A549 (cell line): ENCODE measurements at regions not wholly inside any gene's neighbourhood (a gene's known extent, or its start where the extent isn't known, plus 50 kb on each side); places are given as distances from the start of the nearest gene placed in this dataset.

ENCODE experiments used
- ATAC-seq, 2 experiments: fragments of 200-7000 bp in 1 of 2; fragments of >200 bp in 1 of 2; cut with Nextera tagmentation in 1 of 2; cut with Tn5 transposase in 1 of 2; 3 replicates each; pipeline versions ENCODE4 v1.8.0 to v1.9.1; 2018 to 2020; ENCODE audit warnings: mild to moderate bottlenecking in 1 of 2, moderate library complexity in 1 of 2
- CTCF ChIA-PET: fragments of 300-600 bp; sonication (Branson Sonifier 250); formaldehyde crosslinking; extraction: SDS; loops from one replicate; lab custom pipeline; 2021; ENCODE audit warnings: antibody characterized with exemption, inconsistent platforms; lab: Yijun Ruan, JAX
- POLR2A ChIA-PET: fragments of 350-600 bp; formaldehyde crosslinking; extraction: SDS; loops from one replicate; lab custom pipeline; 2021; ENCODE audit warnings: antibody characterized with exemption, inconsistent platforms; lab: Yijun Ruan, JAX
- DNase-seq, 2 experiments: peaks; one replicate each; pipeline versions ENCODE4 v3.0.0 to v3.0.0-alpha.2; 2011 to 2016; ENCODE audit warnings: low read depth in 1 of 2, low spot score in 1 of 2
- FAIRE-seq: peaks from 2 replicates; lab custom pipeline; 2011; peaks lifted over from hg19 to GRCh38; lab: Jason Lieb, UNC
- H3K27ac ChIP-seq, 2 experiments: fragments of >200 bp; sonication (Bioruptor Twin); formaldehyde crosslinking; 3 replicates each; pipeline ENCODE4 v1.5.1; 2016 to 2017
- H3K4me1 ChIP-seq: fragments of >200 bp; sonication (Bioruptor Twin); formaldehyde crosslinking; 3 replicates; pipeline ENCODE4 v1.6.1; 2016
- H3K4me2 ChIP-seq: fragments of >200 bp; sonication (Bioruptor Twin); formaldehyde crosslinking; 3 replicates; pipeline ENCODE4 v1.6.1; 2016
- H3K4me3 ChIP-seq: fragments of >200 bp; sonication (Bioruptor Twin); formaldehyde crosslinking; 3 replicates; pipeline ENCODE4 v1.5.1; 2016
- H3K9me3 ChIP-seq: fragments of >200 bp; sonication (Bioruptor Twin); formaldehyde crosslinking; 3 replicates; pipeline ENCODE4 v1.6.1; 2016
- EHMT2 ChIP-seq: fragments of 200-600 bp; sonication (generic); IDR thresholded peaks from 2 replicates; pipeline ENCODE4 v1.6.1; 2016; ENCODE audit warnings: antibody characterized with exemption, low read depth, mild to moderate bottlenecking, moderate library complexity
- EP300 ChIP-seq, 2 experiments: fragments of >200 bp; sonication (Bioruptor Twin); formaldehyde crosslinking; IDR thresholded peaks; 2 replicates in 1 of 2; 3 replicates in 1 of 2; pipeline ENCODE4 v1.6.1; 2016 to 2017
- FOSB ChIP-seq: fragments of 250-450 bp; sonication (Bioruptor Pico); IDR thresholded peaks from 2 replicates; pipeline ENCODE4 v1.5.0; 2020; ENCODE audit warnings: mild to moderate bottlenecking, moderate library complexity
- FOSL2 ChIP-seq, 2 experiments: fragments of 450-650 bp in 1 of 2; fragments of >200 bp in 1 of 2; sonication (Bioruptor Twin) in 1 of 2; formaldehyde crosslinking; IDR thresholded peaks; 2 replicates each; pipeline versions ENCODE4 v1.5.0 to v1.6.1; 2016 to 2020; ENCODE audit warnings: mild to moderate bottlenecking in 1 of 2, moderate library complexity in 1 of 2
- HDAC2 ChIP-seq: fragments of 200-600 bp; sonication (generic); IDR thresholded peaks from 2 replicates; pipeline ENCODE4 v1.6.1; 2016
- HEYL ChIP-seq: fragments of 250-450 bp; sonication (Bioruptor Pico); IDR thresholded peaks from 2 replicates; pipeline ENCODE4 v1.8.0; 2021; ENCODE audit warnings: mild to moderate bottlenecking, moderate library complexity
- JUN ChIP-seq, 2 experiments: fragments of >200 bp; sonication (Bioruptor Twin); formaldehyde crosslinking; IDR thresholded peaks; 2 replicates in 1 of 2; 3 replicates in 1 of 2; pipeline ENCODE4 v1.6.1; 2016 to 2017
- KDM1A ChIP-seq: fragments of 200-600 bp; sonication (generic); IDR thresholded peaks from 2 replicates; pipeline ENCODE4 v1.6.1; 2016; ENCODE audit warnings: low read depth, mild to moderate bottlenecking
- MAZ ChIP-seq: fragments of 150-350 bp; IDR thresholded peaks from 2 replicates; pipeline ENCODE4 v1.6.1; 2014; ENCODE audit warnings: antibody characterized with exemption, low read depth, low read length, borderline replicate concordance
- NR3C1 ChIP-seq: fragments of >200 bp; sonication (Bioruptor Twin); formaldehyde crosslinking; IDR thresholded peaks from 3 replicates; pipeline ENCODE4 v1.6.1; 2017
- POLR2AphosphoS2 ChIP-seq: conservative IDR thresholded peaks from 2 replicates; pipeline ENCODE4 v1.6.1; 2012; ENCODE audit warnings: low read length, improper control_type of control experiment, inconsistent platforms
- RARB ChIP-seq: fragments of 250-450 bp; sonication (Bioruptor Pico); IDR thresholded peaks from 2 replicates; pipeline ENCODE4 v1.8.0; 2021; ENCODE audit warnings: mild to moderate bottlenecking, moderate library complexity
- RNF2 ChIP-seq: fragments of 200-600 bp; sonication (generic); IDR thresholded peaks from 2 replicates; pipeline ENCODE4 v1.6.1; 2016; ENCODE audit warnings: low read depth, mild to moderate bottlenecking, antibody characterized with exemption, moderate library complexity, borderline replicate concordance
- SMC3 ChIP-seq: fragments of >200 bp; sonication (Bioruptor Twin); formaldehyde crosslinking; IDR thresholded peaks from 3 replicates; pipeline ENCODE4 v1.6.1; 2018; ENCODE audit warnings: inconsistent platforms
- SREBF2 ChIP-seq: fragments of 450-650 bp; IDR thresholded peaks from 2 replicates; pipeline ENCODE4 v1.6.1; 2014; ENCODE audit warnings: mild to moderate bottlenecking, moderate library complexity
- ZSCAN20 ChIP-seq: fragments of 250-450 bp; sonication (Bioruptor Pico); IDR thresholded peaks from 2 replicates; pipeline ENCODE4 v1.8.0; 2022; ENCODE audit warnings: mild to moderate bottlenecking, moderate library complexity
- WGBS: methylation state at CpG from one replicate; pipeline ENCODE4 v1.1.6; 2017; ENCODE audit errors: missing lambda C conversion rate; 5-methylcytosine and 5-hydroxymethylcytosine counted together
- TF ChIP-seq, protein P1 (sequence below): fragments of >200 bp; sonication (Bioruptor Twin); formaldehyde crosslinking; IDR thresholded peaks from 3 replicates; pipeline ENCODE4 v1.5.1; 2016
- TF ChIP-seq, protein P2 (sequence below): fragments of 250-450 bp; sonication (Bioruptor Pico); IDR thresholded peaks from 2 replicates; pipeline ENCODE4 v1.5.0; 2020; ENCODE audit warnings: low read depth, mild to moderate bottlenecking, moderate library complexity
- TF ChIP-seq, protein P3 (sequence below): IDR thresholded peaks from 2 replicates; pipeline ENCODE4 v1.6.1; 2012; ENCODE audit warnings: low read depth, borderline replicate concordance
- TF ChIP-seq, protein P4 (sequence below): fragments of >200 bp; sonication (Bioruptor Twin); formaldehyde crosslinking; IDR thresholded peaks from 2 replicates; pipeline ENCODE4 v1.6.1; 2016
- TF ChIP-seq, protein P5 (sequence below): fragments of 150-350 bp; IDR thresholded peaks from 2 replicates; pipeline ENCODE4 v1.6.1; 2014; ENCODE audit warnings: low read depth, mild to moderate bottlenecking, low read length

DNA sequence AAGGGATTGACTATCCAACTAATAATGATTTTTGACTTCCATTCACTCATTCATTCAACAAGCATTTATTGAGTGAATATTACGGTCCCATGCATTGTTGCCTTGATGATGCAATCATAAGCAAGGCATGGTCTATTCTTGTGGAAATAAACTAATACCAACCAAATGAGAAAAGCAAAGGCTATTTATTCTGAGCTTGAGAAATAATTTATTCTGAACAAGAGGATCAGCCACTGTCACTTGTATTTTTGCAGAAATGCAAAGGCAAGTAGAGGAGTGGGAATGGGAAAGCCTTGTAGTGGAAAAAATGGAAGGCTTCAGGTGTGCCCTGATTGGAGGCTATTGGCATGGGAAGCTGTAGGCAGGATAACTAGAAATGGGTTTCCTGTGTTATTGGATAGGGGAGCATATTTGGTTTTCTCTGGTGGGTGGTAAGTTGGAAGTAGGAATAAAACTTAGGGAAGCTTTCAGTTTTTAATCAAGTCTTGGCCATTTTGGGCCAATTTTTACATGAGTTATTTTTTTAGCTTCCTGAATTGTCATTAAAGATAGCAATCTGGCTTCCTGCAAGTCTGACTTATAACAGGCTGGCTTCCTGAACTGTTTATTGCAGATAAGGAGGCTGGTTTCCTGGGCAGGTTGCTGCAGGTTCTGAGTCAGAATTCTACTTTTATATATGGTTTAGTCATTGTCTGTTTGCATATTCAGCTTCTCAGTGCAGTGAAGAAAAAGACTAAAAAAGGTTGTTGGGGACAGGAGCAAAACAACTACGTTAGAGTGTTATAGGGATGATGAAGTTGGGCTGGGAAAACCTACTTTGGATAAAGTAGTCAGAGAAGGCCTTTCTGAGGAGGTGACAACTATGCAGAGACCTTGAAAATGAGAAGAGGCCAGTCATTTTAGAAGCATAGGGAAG is 106.7 kb downstream of the APIP start:
- ChIA-PET POLR2A (no interaction called here), CTCF (interaction anchor here (1.2 kb wide), 1 partner anchor 223 kb away, joined by 3 read pairs; no protein-coding TSS in a partner anchor)
- H3K9me3 ChIP-seq: peaks cover 11% of the 10 kb centered on the region; the same call in 1 of the 3 replicates
- H3K4me1 ChIP-seq: no peaks in the 10 kb centered on the region; the same call in 2 of the 3 replicates
- DNase-seq: no peak
- ATAC-seq: no peak
- no peak overlapping the region for H3K4me2 ChIP-seq
- no peak for FAIRE-seq
- 59% methylated on average over 2 of the region's 2 CpGs for WGBS
- H3K4me3 ChIP-seq: no peak overlapping the region
- 0 out of 6 replicates have a peak overlapping the region, but pooled peaks of 1 of the 2 experiments have one; percentile 4 for H3K27ac ChIP-seq
- TF ChIP-seq SREBF2 (no peak), POLR2AphosphoS2 (no peak), SMC3 (no peak), RARB (CRISPR knock-in tag) (no peak), NR3C1 (no peak), HDAC2 (no peak), MAZ (no peak), JUN (IDR thresholded peaks at IDR 0.05) (no peak), ZSCAN20 (CRISPR knock-in tag) (no peak), EP300 (IDR thresholded peaks at IDR 0.05) (no peak)
- TF ChIP-seq, protein P1, sequence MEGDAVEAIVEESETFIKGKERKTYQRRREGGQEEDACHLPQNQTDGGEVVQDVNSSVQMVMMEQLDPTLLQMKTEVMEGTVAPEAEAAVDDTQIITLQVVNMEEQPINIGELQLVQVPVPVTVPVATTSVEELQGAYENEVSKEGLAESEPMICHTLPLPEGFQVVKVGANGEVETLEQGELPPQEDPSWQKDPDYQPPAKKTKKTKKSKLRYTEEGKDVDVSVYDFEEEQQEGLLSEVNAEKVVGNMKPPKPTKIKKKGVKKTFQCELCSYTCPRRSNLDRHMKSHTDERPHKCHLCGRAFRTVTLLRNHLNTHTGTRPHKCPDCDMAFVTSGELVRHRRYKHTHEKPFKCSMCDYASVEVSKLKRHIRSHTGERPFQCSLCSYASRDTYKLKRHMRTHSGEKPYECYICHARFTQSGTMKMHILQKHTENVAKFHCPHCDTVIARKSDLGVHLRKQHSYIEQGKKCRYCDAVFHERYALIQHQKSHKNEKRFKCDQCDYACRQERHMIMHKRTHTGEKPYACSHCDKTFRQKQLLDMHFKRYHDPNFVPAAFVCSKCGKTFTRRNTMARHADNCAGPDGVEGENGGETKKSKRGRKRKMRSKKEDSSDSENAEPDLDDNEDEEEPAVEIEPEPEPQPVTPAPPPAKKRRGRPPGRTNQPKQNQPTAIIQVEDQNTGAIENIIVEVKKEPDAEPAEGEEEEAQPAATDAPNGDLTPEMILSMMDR: no peak
- TF ChIP-seq, protein P2, sequence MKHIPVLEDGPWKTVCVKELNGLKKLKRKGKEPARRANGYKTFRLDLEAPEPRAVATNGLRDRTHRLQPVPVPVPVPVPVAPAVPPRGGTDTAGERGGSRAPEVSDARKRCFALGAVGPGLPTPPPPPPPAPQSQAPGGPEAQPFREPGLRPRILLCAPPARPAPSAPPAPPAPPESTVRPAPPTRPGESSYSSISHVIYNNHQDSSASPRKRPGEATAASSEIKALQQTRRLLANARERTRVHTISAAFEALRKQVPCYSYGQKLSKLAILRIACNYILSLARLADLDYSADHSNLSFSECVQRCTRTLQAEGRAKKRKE (CRISPR knock-in tag): no peak
- TF ChIP-seq, protein P3, sequence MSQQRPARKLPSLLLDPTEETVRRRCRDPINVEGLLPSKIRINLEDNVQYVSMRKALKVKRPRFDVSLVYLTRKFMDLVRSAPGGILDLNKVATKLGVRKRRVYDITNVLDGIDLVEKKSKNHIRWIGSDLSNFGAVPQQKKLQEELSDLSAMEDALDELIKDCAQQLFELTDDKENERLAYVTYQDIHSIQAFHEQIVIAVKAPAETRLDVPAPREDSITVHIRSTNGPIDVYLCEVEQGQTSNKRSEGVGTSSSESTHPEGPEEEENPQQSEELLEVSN: no peak

DNA sequence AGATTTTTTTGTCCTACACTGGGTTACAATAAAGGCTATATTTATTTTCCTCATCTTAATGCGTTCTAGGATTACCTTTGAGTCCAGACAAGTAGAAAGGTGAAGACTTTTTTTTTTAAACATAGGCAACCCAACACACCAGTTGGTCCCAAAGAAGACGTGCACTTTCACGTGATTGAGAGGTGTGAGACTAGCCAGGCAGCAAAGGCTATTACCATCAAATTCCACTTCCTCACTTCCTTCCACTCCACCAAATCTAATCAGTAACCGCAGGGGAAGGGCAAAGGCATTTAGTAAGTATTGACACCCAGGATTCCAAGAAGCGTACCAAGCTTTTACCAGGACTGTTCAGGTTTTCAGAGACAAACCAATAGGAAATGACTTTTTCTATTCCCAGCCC is 109.3 kb downstream of the APIP start:
- TF ChIP-seq HEYL (CRISPR knock-in tag) (no peak), RARB (CRISPR knock-in tag) (no peak), FOSL2 (IDR thresholded peaks at IDR 0.05) (no peak), FOSL2 (CRISPR knock-in tag; IDR thresholded peaks at IDR 0.05) (no peak)
- CTCF ChIA-PET: interaction anchor here (1.4 to 1.5 kb wide), 2 partner anchors 21 to 85 kb away, joined by 3 read pairs; no protein-coding TSS in a partner anchor
- 82% methylated on average over 5 of the region's 5 CpGs for WGBS
- Histone ChIP-seq H3K4me3 (no peak overlapping the region), H3K9me3 (no peaks in the 10 kb centered on the region), H3K4me1 (no peaks in the 10 kb centered on the region; the same call in 2 of the 3 replicates), H3K4me2 (no peak overlapping the region), H3K27ac (no peak overlapping the region)
- DNase-seq (no peak), FAIRE-seq (no peak), ATAC-seq (no peak)
- POLR2A ChIA-PET: no interaction called here

DNA sequence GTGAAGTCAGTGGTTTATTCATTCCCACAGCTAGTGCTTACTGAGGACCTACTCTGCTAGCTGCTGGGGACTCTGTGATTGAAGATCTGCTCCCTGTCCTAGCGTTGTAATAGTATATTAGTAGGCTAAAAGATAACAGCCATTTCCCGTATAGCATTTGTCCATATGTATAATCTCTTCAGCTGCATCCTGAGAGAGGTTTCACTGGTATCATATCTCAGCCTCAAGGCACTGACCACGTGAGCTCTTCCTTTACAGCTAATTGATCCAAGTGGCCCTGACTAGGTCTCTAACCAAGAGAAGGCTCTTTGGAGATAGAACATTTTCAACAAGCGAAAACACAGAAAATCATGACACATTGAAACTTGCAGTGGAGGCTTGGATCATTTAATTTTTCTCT is 110.2 kb downstream of the APIP start:
- Histone ChIP-seq H3K27ac (no peak overlapping the region), H3K4me2 (no peak overlapping the region), H3K4me3 (no peak overlapping the region), H3K9me3 (no peaks in the 10 kb centered on the region), H3K4me1 (no peaks in the 10 kb centered on the region; the same call in 2 of the 3 replicates)
- no peak for DNase-seq
- no peak for TF ChIP-seq FOSB (CRISPR knock-in tag)
- no peak for TF ChIP-seq EHMT2
- TF ChIP-seq, protein P4, sequence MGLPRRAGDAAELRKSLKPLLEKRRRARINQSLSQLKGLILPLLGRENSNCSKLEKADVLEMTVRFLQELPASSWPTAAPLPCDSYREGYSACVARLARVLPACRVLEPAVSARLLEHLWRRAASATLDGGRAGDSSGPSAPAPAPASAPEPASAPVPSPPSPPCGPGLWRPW: no peak
- TF ChIP-seq MAZ: no peak
- no peak for TF ChIP-seq KDM1A
- TF ChIP-seq RNF2: no peak
- TF ChIP-seq, protein P5, sequence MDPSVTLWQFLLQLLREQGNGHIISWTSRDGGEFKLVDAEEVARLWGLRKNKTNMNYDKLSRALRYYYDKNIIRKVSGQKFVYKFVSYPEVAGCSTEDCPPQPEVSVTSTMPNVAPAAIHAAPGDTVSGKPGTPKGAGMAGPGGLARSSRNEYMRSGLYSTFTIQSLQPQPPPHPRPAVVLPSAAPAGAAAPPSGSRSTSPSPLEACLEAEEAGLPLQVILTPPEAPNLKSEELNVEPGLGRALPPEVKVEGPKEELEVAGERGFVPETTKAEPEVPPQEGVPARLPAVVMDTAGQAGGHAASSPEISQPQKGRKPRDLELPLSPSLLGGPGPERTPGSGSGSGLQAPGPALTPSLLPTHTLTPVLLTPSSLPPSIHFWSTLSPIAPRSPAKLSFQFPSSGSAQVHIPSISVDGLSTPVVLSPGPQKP: no peak
- TF ChIP-seq EP300 (IDR thresholded peaks at IDR 0.05): no peak
- TF ChIP-seq, protein P3: no peak
- ChIA-PET POLR2A (no interaction called here), CTCF (interaction anchor here (1.4 to 1.5 kb wide), 2 partner anchors 20 to 84 kb away, joined by 3 read pairs; no protein-coding TSS in a partner anchor)
- ATAC-seq: no peak
- FAIRE-seq: no peak
- 85% methylated on average over 4 of the region's 4 CpGs for WGBS
